HCT116 (cell line): ENCODE measurements at regions not wholly inside any gene's neighbourhood (a gene's known extent, or its start where the extent isn't known, plus 50 kb on each side); places are given as distances from the start of the nearest gene placed in this dataset.

ENCODE experiments used
- ATAC-seq: fragments of 200-7000 bp; cut with Tn5 transposase; 2 replicates; pipeline ENCODE4 v1.9.1; 2020; ENCODE audit warnings: mild to moderate bottlenecking, moderate library complexity
- BruUV-seq: library from RNA; stranded (reverse); fragments of 400-500 nt; replicated peaks from 2 replicates; lab custom pipeline; 2021; lab: Mats Ljungman, UMichigan
- CTCF ChIA-PET: fragments of 300-600 bp; sonication (Branson Sonifier 250); formaldehyde crosslinking; loops from one replicate; lab custom pipeline; 2021; ENCODE audit warnings: antibody characterized with exemption; lab: Charles Lee
- POLR2A ChIA-PET: fragments of 300-600, 350-600 bp; sonication (Branson Sonifier 250); formaldehyde crosslinking; loops from one replicate; lab custom pipeline; 2021; ENCODE audit warnings: antibody characterized with exemption; lab: Charles Lee
- RAD21 ChIA-PET, 2 experiments: fragments of 300-600 bp; sonication (Branson Sonifier 250); formaldehyde crosslinking; loops; one replicate each; lab custom pipeline; 2023; ENCODE audit warnings: low total read pairs in 2 of 2; ENCODE audit not compliant: uncharacterized antibody in 2 of 2, unreplicated experiment in 2 of 2, low non-redundant PET in 1 of 2; lab: Charles Lee
- DNase-seq: peaks from one replicate; pipeline ENCODE4 v3.0.0-alpha.2; 2010; ENCODE audit warnings: low read depth, low spot score
- H2AFZ ChIP-seq: fragments of 200-600 bp; shearing (Covaris generic), sonication (generic); 2 replicates; pipeline ENCODE4 v1.6.1; 2017; ENCODE audit warnings: low read depth, mixed run types, mixed read lengths, antibody characterized with exemption, low read length; ENCODE audit not compliant: poor library complexity, severe bottlenecking
- H3K27ac ChIP-seq: 2 replicates; pipeline ENCODE4 v1.5.1; 2012; ENCODE audit warnings: low read depth, low read length
- H3K27me3 ChIP-seq: fragments of 200-600 bp; sonication (generic); 2 replicates; pipeline ENCODE4 v1.6.1; 2016; ENCODE audit warnings: mixed run types, low read length, mixed read lengths; ENCODE audit not compliant: insufficient read depth
- H3K36me3 ChIP-seq, 2 experiments: fragments of 200-500 bp in 1 of 2; fragments of 200-600 bp in 1 of 2; sonication (Bioruptor generic) in 1 of 2; sonication (generic) in 1 of 2; 2 replicates each; pipeline versions ENCODE4 v1.5.1 to v1.6.1; 2014 to 2016; ENCODE audit warnings: low read length in 2 of 2, inconsistent platforms in 1 of 2, mixed read lengths in 1 of 2, mixed run types in 1 of 2; ENCODE audit not compliant: insufficient read depth in 2 of 2, control insufficient read depth in 1 of 2
- H3K4me1 ChIP-seq, 2 experiments: fragments of 200-600 bp in 1 of 2; sonication (generic) in 1 of 2; 2 replicates each; pipeline versions ENCODE4 v1.5.1 to v1.6.1; 2012 to 2017; ENCODE audit warnings: low read length in 2 of 2, inconsistent platforms in 1 of 2, mild to moderate bottlenecking in 1 of 2, mixed read lengths in 1 of 2, mixed run types in 1 of 2, moderate library complexity in 1 of 2; ENCODE audit not compliant: insufficient read depth in 2 of 2, control insufficient read depth in 1 of 2
- H3K4me2 ChIP-seq: fragments of 200-600 bp; sonication (generic); 2 replicates; pipeline ENCODE4 v1.6.1; 2017; ENCODE audit warnings: mixed run types, low read length, mixed read lengths
- H3K4me3 ChIP-seq, 2 experiments: fragments of 200-600 bp in 1 of 2; sonication (generic) in 1 of 2; replicated peaks in 1 of 2; 2 replicates each; pipeline ENCODE4 v1.5.1; 2011 to 2016; ENCODE audit warnings: low read length in 2 of 2, control low read depth in 1 of 2, low read depth in 1 of 2, mild to moderate bottlenecking in 1 of 2, mixed read lengths in 1 of 2, mixed run types in 1 of 2
- H3K79me2 ChIP-seq: fragments of 200-600 bp; sonication (generic); 2 replicates; pipeline ENCODE4 v1.6.1; 2017; ENCODE audit warnings: mild to moderate bottlenecking, mixed run types, low read length, moderate library complexity, mixed read lengths; ENCODE audit not compliant: insufficient read depth
- H3K9ac ChIP-seq: fragments of 200-600 bp; sonication (generic); 2 replicates; pipeline ENCODE4 v1.6.1; 2016; ENCODE audit warnings: low read length, mixed read lengths
- H3K9me2 ChIP-seq: fragments of 200-600 bp; sonication (generic), shearing (Covaris generic); 2 replicates; pipeline ENCODE4 v1.6.1; 2017; ENCODE audit warnings: mixed run types, mild to moderate bottlenecking, moderate library complexity; ENCODE audit not compliant: insufficient read depth
- H3K9me3 ChIP-seq, 2 experiments: fragments of 200-500 bp in 1 of 2; fragments of 200-600 bp in 1 of 2; sonication (Bioruptor generic) in 1 of 2; sonication (generic) in 1 of 2; 2 replicates each; pipeline ENCODE4 v1.6.1; 2014 to 2017; ENCODE audit warnings: low read length in 2 of 2, mixed read lengths in 2 of 2, inconsistent platforms in 1 of 2, low read depth in 1 of 2, mild to moderate bottlenecking in 1 of 2, mixed run types in 1 of 2, moderate library complexity in 1 of 2; ENCODE audit not compliant: control insufficient read depth in 1 of 2, insufficient read depth in 1 of 2
- H4K20me1 ChIP-seq: fragments of 200-600 bp; sonication (generic), shearing (Covaris generic); 2 replicates; pipeline ENCODE4 v1.6.1; 2017; ENCODE audit warnings: mixed run types, mild to moderate bottlenecking, moderate library complexity; ENCODE audit not compliant: insufficient read depth
- EGR1 ChIP-seq: IDR thresholded peaks from 2 replicates; pipeline ENCODE4 v1.6.1; 2012; ENCODE audit warnings: low read depth
- ELF1 ChIP-seq: IDR thresholded peaks from 2 replicates; pipeline ENCODE4 v1.6.1; 2012; ENCODE audit warnings: low read depth, borderline replicate concordance
- FOSL1 ChIP-seq: IDR thresholded peaks from 2 replicates; pipeline ENCODE4 v1.6.1; 2012; ENCODE audit warnings: low read depth
- JUND ChIP-seq: IDR thresholded peaks from 2 replicates; pipeline ENCODE4 v1.6.1; 2012
- SIN3A ChIP-seq: IDR thresholded peaks from 2 replicates; pipeline ENCODE4 v1.6.1; 2012; ENCODE audit warnings: low read depth
- SRF ChIP-seq: IDR thresholded peaks from 2 replicates; pipeline ENCODE4 v1.6.1; 2012; ENCODE audit warnings: low read depth
- ZFX ChIP-seq: fragments of 450-650 bp; IDR thresholded peaks from 2 replicates; pipeline ENCODE4 v1.6.1; 2017
- intact Hi-C: fragments of 100-400 bp; cut with micrococcal nuclease; formaldehyde crosslinking; loops from 2 replicates; pipeline ENCODE4 v1.10.0; 2022
- TF ChIP-seq, protein P1 (sequence below): IDR thresholded peaks from 2 replicates; pipeline ENCODE4 v1.6.1; 2012
- TF ChIP-seq, protein P2 (sequence below), 3 experiments: fragments of 200-600 bp in 1 of 3; sonication (generic) in 1 of 3; IDR thresholded peaks in 2 of 3; conservative IDR thresholded peaks in 1 of 3; 2 replicates each; pipeline ENCODE4 v1.5.1; 2012 to 2017; ENCODE audit warnings: low read depth in 2 of 3, low read length in 2 of 3, antibody characterized with exemption in 1 of 3, borderline replicate concordance in 1 of 3, control low read depth in 1 of 3, mild to moderate bottlenecking in 1 of 3, mixed read lengths in 1 of 3, mixed run types in 1 of 3, moderate library complexity in 1 of 3; ENCODE audit not compliant: insufficient read depth in 1 of 3
- TF ChIP-seq, protein P3 (sequence below): IDR thresholded peaks from 2 replicates; pipeline ENCODE4 v1.6.1; 2011; ENCODE audit warnings: mild to moderate bottlenecking, low read length, moderate library complexity; ENCODE audit not compliant: insufficient replicate concordance; ENCODE audit errors: extremely low read depth
- TF ChIP-seq, protein P4 (sequence below): IDR thresholded peaks from 2 replicates; pipeline ENCODE4 v1.6.1; 2012

GRCh38 chr3:44061268-44061667 is 180.4 kb upstream of the TOPAZ1 start:
- peaks cover 0 to 15% of the 10 kb centered on the region in 2 experiments; a peak in 1 of 4 replicates for H3K4me1 ChIP-seq
- H3K4me3 ChIP-seq: no peak overlapping the region
- H3K4me2 ChIP-seq: no peak overlapping the region
- no peaks in the 10 kb centered on the region for H3K9me2 ChIP-seq
- H3K36me3 ChIP-seq: no peaks in the 10 kb centered on the region
- ATAC-seq: no peak
- RAD21 ChIA-PET: no interaction called here
- H3K9ac ChIP-seq: no peak overlapping the region
- no peak for TF ChIP-seq FOSL1
- TF ChIP-seq, all 23 proteins: peak for 0
- Histone ChIP-seq H3K79me2 (no peaks in the 10 kb centered on the region), H2AFZ (no peak overlapping the region), H3K27ac (no peak overlapping the region), H4K20me1 (no peaks in the 10 kb centered on the region), H3K27me3 (peaks cover 27% of the 10 kb centered on the region; the same call in 1 of the 2 replicates), H3K9me3 (no peaks in the 10 kb centered on the region)
- ChIA-PET POLR2A (no interaction called here), CTCF (no interaction called here)
- no TSS peak for BruUV-seq
- intact Hi-C loops: no loop called here
- DNase-seq: no peak

DNA sequence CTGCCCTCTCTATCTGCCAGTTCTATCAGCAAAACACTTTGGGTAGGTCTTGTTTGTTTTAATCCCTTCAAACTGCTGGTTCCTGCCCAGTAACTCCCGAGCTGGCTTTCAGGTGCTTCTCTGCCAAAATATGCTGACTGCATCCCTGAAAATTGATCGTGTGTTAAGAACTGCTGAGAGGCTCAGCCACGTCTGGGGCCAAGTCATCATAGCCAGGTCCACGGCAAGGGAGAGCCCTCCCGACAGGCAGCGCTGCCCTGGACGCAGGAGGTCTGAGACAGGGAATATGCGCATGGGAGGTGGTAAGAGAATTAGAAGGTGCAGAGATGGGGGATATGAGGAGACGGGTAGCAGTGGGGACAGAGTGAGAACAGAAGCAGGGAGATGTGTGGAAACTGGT is 179.7 kb upstream of the TOPAZ1 start:
- Histone ChIP-seq H3K27ac (no peak overlapping the region), H3K79me2 (no peaks in the 10 kb centered on the region), H2AFZ (no peak overlapping the region), H3K36me3 (no peaks in the 10 kb centered on the region), H3K27me3 (peaks cover 27% of the 10 kb centered on the region; the same call in 1 of the 2 replicates), H3K9ac (no peak overlapping the region), H3K4me2 (no peak overlapping the region), H3K4me1 (peaks cover 0 to 15% of the 10 kb centered on the region in 2 experiments; a peak in 1 of 4 replicates), H3K9me3 (no peaks in the 10 kb centered on the region), H3K4me3 (no peak overlapping the region), H4K20me1 (no peaks in the 10 kb centered on the region), H3K9me2 (no peaks in the 10 kb centered on the region)
- ATAC-seq (no peak), DNase-seq (no peak)
- ChIA-PET POLR2A (no interaction called here), RAD21 (no interaction called here), CTCF (no interaction called here)
- TF ChIP-seq EGR1 (no peak), SRF (no peak), ZFX (no peak), SIN3A (no peak), ELF1 (no peak), JUND (no peak)
- TF ChIP-seq, protein P1, sequence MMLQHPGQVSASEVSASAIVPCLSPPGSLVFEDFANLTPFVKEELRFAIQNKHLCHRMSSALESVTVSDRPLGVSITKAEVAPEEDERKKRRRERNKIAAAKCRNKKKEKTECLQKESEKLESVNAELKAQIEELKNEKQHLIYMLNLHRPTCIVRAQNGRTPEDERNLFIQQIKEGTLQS: no peak
- TF ChIP-seq, protein P2, sequence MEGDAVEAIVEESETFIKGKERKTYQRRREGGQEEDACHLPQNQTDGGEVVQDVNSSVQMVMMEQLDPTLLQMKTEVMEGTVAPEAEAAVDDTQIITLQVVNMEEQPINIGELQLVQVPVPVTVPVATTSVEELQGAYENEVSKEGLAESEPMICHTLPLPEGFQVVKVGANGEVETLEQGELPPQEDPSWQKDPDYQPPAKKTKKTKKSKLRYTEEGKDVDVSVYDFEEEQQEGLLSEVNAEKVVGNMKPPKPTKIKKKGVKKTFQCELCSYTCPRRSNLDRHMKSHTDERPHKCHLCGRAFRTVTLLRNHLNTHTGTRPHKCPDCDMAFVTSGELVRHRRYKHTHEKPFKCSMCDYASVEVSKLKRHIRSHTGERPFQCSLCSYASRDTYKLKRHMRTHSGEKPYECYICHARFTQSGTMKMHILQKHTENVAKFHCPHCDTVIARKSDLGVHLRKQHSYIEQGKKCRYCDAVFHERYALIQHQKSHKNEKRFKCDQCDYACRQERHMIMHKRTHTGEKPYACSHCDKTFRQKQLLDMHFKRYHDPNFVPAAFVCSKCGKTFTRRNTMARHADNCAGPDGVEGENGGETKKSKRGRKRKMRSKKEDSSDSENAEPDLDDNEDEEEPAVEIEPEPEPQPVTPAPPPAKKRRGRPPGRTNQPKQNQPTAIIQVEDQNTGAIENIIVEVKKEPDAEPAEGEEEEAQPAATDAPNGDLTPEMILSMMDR (IDR thresholded peaks at IDR 0.05 in 2 of 3, conservative IDR thresholded peaks at IDR 0.05 in 1 of 3; ENCODE audit: borderline replicate concordance in 1 of 3, insufficient read depth in 1 of 3, low read depth in 2 of 3, low read length in 2 of 3): no peak
- TF ChIP-seq, protein P3, sequence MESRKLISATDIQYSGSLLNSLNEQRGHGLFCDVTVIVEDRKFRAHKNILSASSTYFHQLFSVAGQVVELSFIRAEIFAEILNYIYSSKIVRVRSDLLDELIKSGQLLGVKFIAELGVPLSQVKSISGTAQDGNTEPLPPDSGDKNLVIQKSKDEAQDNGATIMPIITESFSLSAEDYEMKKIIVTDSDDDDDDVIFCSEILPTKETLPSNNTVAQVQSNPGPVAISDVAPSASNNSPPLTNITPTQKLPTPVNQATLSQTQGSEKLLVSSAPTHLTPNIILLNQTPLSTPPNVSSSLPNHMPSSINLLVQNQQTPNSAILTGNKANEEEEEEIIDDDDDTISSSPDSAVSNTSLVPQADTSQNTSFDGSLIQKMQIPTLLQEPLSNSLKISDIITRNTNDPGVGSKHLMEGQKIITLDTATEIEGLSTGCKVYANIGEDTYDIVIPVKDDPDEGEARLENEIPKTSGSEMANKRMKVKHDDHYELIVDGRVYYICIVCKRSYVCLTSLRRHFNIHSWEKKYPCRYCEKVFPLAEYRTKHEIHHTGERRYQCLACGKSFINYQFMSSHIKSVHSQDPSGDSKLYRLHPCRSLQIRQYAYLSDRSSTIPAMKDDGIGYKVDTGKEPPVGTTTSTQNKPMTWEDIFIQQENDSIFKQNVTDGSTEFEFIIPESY: no peak
- TF ChIP-seq, protein P4, sequence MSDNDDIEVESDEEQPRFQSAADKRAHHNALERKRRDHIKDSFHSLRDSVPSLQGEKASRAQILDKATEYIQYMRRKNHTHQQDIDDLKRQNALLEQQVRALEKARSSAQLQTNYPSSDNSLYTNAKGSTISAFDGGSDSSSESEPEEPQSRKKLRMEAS: no peak
- BruUV-seq: no TSS peak
- intact Hi-C loops: no loop called here
